HG02759 (cell line): ENCODE measurements at regions not wholly inside any gene's neighbourhood (a gene's known extent, or its start where the extent isn't known, plus 50 kb on each side); places are given as distances from the start of the nearest gene placed in this dataset.
"Not testable (repeated sequence)": the region's sequence is repeated elsewhere in the genome, so short reads cannot be mapped to it uniquely, and the experiment has no call there.

Experiments
- ATAC-seq: cut with Tn5 transposase; IDR thresholded peaks from one replicate; pipeline ENCODE4 v1.9.1; 2021; ENCODE audit warnings: mild to moderate bottlenecking, moderate library complexity; ENCODE audit not compliant: unreplicated experiment

DNA sequence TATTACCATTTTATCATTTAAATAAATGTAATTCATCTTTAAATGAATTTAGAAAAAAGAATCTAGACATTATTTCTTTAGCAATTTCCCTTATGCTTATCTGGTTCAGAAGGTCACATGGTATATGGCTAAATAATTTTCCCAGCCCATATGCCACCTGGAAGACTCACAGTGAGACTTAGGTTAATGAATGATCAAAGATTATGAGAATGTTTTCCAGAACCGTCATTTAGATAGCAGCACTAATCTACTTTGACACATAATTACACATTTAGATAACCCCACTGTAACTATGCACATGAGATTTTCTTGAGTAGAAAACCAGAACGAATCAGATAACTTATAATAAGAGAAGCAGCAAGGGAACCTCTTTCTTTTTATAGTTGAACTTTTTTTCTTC is 124.9 kb upstream of the CCDC180 start:
- ATAC-seq = not testable (repeated sequence)

- no peak for ATAC-seq
These were observed 127.8 kb upstream of the CCDC180 start for GRCh38 chr9:97179616-97180015.

DNA sequence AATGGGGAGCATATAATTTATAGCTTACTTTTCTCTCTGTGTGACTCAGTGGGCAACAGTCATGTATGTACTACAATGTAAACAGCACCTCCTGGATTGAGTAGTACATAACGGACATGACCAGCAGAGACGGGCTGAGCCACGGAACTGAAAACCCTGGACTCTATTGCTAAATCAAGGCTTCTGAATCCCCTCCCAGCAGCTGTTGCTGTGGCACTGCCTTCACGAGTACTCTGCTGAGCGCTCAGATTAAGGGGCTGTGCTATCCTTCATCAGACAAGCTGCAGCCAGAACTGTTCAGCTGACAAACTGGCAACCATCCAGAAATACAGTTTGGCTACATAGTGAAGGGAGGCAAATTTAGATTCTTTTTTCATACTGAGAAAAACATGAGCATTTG is 131.3 kb upstream of the CCDC180 start:
- no peak for ATAC-seq

- ATAC-seq = not testable (repeated sequence)
These were observed 129.2 kb upstream of the CTSV start for GRCh38 chr9:97168174-97168573.

- not testable (repeated sequence) for ATAC-seq
These were observed 127.7 kb upstream of the CTSV start for GRCh38 chr9:97166496-97167138.

DNA sequence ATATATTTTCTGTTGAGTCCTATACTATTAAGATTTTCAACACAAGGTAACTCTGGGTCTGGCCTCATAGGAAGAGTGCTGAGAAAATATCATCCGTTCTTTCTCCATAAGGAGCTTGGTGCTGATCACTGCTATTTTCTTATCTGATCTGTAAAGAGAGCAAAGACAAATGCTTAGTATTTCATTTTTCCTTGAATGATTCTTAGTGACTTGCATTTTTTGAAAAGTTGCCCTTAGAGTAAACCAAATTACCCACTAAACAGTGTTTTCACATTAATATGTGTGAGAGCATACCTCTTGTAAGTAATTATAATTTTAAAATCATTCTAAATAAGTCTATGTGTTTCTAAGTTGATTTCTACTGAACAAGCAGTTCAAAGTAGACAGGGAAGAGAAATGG is 121.3 kb upstream of the CTSV start:
- no peak for ATAC-seq

- not testable (repeated sequence) for ATAC-seq
These were observed 119.8 kb upstream of the CTSV start for GRCh38 chr9:97158722-97159121.

DNA sequence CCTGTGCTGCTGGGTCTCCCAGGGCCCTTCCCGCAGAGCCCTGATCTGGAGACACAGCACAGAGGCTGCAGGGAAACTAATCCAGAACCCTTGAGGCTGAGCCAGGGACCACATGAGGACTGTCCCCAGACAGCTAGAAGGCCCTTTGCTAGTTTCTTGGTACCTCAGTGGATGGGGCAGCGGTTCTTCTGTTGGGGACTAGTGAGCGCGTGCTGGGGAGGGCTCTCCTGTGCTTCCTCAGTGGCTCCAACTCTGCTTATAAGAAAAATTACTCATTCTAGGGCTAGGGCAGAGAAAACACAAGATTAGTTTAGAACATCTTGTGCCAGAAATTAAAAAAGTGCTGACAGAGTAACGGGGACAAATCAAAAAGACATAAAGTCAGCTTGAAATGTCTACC is 116.5 kb upstream of the CTSV start:
- not testable (repeated sequence) for ATAC-seq

- no peak for ATAC-seq
These were observed 115.0 kb upstream of the CTSV start for GRCh38 chr9:97153967-97154366.

- not testable (repeated sequence) for ATAC-seq
These were observed 114.2 kb upstream of the CTSV start for GRCh38 chr9:97153160-97153559.

GRCh38 chr9:97150471-97150870 is 111.5 kb upstream of the CTSV start:
- not testable (repeated sequence) for ATAC-seq

DNA sequence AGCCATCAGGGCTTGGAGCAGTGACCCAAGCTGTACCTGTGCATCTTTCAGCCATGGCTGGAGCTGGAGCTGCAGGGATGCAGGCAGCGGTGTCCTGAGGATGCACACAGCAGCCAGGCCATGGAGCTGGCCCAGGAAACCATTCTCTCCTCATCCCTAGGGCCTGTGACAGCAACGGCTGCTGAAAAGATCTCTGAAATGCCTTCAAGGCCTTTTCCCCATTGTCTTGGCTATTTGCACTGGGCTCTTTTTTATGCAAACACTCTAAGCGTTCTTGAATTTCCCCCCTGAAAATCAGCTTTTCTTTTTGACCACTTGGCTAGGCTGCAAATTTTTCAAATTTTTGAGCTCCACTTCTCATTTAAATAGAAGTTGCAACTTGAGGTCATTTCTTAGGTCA is 109.5 kb upstream of the CTSV start:
- not testable (repeated sequence) for ATAC-seq

- not testable (repeated sequence) for ATAC-seq
These were observed 106.7 kb upstream of the CTSV start for GRCh38 chr9:97145680-97146079.

DNA sequence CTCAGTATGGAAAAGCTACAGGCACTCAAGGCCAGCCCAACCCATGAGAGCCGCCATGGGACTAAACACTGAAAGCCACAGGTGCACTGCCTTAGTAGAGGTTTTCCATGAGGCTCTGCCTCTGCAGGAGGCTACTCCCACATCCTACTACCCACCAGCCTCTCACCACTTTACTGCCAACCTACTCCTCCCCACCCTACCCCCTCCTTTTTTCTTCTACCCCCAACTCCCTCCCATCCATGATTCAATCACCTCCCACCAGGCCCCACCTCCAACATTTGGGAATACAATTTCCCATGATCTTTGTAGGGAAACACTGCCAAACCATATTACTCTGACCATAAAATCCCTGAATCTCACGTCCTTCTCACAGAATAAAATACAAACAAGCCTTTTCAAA is 101.6 kb upstream of the CTSV start:
- no peak for ATAC-seq

GRCh38 chr9:97136421-97136820 is 97.5 kb upstream of the CTSV start:
- ATAC-seq = no peak

DNA sequence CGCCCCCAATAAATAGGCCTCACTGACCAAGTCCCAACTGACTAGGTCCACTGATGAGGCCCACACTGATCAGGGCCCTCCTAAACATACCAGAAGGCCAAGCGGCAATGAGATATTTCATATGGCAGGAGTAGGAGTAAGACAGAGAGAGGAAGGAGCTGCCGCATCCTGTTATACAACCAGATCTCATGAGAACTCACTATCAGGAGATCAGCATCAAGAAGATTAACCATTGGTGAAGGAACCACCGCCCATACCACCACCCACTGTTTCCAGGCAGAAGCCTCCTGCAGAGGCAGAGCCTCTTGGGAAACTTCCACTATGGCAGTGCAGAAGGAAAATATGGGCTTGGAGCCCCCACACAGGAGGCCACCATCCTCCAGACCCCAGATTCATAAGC is 95.0 kb upstream of the CTSV start:
- ATAC-seq = not testable (repeated sequence)

- ATAC-seq = no peak
These were observed 93.9 kb upstream of the CTSV start for GRCh38 chr9:97132865-97133264.

DNA sequence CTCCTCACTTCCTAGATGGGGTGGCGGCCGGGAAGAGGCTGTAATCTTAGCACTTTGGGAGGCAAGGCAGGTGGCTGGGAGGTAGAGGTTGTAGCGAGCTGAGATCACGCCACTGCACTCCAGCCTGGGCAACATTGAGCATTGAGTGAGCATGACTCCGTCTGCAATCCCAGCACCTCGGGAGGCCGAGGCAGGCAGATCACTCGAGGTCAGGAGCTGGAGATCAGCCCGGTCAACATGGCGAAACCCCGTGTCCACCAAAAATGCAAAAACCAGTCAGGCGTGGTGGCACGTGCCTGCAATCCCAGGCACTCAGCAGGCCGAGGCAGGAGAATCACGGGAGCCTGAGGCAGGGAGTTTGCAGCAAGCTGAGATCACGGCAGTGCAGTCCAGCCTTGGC is 91.9 kb upstream of the CTSV start:
- not testable (repeated sequence) for ATAC-seq

GRCh38 chr9:97130387-97130786 is 91.4 kb upstream of the CTSV start:
- not testable (repeated sequence) for ATAC-seq

DNA sequence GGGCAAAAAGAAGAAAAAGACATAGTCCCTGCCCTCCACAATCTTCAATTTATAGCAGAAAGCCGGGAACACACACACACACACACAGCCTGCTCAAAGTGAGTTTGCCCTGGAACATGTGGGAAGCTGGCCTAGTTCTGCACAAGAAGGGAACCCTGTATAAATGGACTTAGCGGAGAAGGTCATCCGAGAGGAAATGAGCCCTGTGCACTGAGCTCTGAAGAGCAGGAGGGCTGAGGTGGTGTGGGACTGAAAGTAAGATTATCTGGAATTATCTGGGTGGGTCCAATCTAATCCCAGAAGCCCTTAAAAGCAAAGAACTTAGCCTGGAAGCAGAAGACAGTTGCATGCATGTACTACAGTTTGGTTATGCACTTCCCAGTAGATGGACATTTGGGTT is 90.0 kb upstream of the CTSV start:
- ATAC-seq = no peak

DNA sequence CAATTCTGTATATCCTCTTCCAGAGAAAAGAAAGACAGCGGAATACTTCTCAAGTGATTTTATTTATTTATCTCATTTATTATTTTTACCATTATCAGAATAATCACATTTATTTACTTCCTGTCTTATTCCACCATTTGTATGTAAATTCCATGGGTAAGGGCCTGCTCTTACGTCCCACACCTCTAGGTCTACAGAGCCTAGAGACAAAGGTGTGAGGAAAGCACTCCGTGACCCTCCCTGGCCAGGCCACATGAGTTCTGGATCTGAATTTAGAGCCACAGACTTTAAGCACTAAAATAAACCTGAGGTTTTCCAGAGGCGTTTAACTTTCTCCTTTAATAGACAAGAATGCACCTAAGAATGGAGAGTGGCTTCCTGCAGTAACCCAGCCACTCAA is 85.3 kb upstream of the CTSV start:
- ATAC-seq = no peak

DNA sequence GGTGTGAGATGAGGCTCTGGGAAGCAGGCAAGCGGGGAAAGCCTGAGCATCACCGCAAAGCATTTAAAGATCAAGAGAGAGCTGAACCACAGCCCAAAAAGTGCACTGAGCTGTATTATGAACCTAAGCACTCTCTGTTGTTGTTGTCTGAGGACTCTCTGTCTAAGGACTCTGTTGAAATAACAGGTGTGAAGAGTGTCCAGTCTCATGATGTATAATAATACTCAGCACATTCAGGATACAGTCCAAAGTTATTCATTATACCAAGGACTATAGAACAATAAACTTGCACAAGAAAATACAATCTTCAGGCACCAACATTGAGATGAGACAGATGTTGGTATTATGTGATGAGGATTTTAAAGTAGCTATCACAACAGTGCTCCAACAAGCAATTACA is 71.8 kb upstream of the CTSV start:
- no peak for ATAC-seq

DNA sequence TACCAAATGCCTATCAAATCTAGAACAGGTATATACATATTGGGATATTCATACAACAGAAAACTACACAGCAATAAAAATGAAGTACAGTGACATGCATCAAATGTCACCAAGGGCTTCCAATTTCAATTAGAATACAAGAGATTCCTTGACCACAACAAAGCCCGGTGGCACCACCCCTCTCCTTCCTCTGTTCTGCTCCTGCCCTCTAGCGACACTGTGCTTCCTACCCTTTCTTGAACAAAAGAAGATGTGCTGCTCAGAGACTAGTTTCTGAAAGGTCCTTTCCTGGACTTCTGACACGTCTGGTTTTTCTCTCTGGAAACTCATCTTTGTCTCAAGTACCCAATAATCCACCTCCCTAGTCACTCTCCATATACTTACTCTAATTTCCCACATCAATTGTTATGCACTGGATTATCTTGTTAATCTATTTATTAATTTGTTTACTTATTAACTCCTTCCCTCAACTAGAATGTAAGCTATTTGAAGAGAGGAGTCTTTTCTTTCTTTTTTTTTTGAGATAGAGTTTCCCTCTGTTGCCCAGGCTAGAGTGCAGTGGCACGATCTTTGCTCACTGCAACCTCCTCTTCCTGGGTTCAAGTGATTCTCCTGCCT is 70.4 kb upstream of the CTSV start:
- no peak for ATAC-seq
